DOHH2 (cell line): ENCODE measurements at regions not wholly inside any gene's neighbourhood (a gene's known extent, or its start where the extent isn't known, plus 50 kb on each side); places are given as distances from the start of the nearest gene placed in this dataset.

ENCODE experiments used
- CTCF ChIP-seq: fragments of 200-600 bp; sonication (generic); IDR thresholded peaks from one replicate; pipeline ENCODE4 v1.5.1; 2014; ENCODE audit warnings: antibody characterized with exemption, mild to moderate bottlenecking, low read depth, low read length; ENCODE audit not compliant: poor library complexity, severe bottlenecking
- EZH2phosphoT487 ChIP-seq: fragments of 200-600 bp; sonication (generic); IDR thresholded peaks from 2 replicates; pipeline ENCODE4 v1.6.1; 2017; ENCODE audit warnings: borderline replicate concordance, mild to moderate bottlenecking, antibody characterized with exemption, low read length, moderate library complexity, mixed read lengths

GRCh38 chr1:189226779-189227178, 1250.9 kb downstream of the BRINP3 start:
- TF ChIP-seq CTCF: no peak
- TF ChIP-seq EZH2phosphoT487: no peak
